ENCODE measurements at regions not wholly inside any gene's neighbourhood (a gene's known extent, or its start where the extent isn't known, plus 50 kb on each side); places are given as distances from the start of the nearest gene placed in this dataset.
"Not testable (repeated sequence)": the region's sequence is repeated elsewhere in the genome, so short reads cannot be mapped to it uniquely, and the experiment has no call there.

DNA sequence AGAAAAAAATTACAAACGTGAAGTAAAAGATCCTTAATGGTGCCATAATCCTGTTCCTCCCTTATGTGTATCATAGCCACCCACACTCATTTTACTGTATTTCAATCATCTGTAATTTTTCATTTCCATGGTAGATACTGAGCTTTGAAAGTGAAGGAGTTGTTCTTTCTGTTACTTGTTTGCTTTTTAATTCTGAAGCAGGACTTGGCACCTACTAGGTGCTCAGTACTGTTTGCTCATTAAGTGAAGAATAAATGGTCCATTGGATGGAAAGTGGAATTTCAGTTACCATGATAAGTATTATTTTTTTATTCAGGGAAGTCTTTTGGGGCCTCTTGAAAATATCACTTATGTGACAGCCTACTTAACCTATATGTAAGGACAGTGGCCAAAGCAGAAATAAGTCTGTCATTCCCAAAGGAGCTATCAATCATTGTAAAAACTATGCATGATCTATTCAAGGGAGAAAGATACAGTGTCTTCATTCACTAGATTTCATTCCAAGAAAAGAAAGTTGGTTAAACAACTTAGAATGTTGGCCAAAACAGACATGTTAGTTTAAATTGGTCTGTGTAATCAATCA is 1244.4 kb upstream of the SEL1L start:
- Histone ChIP-seq H3K27me3 (ENCODE audit: control insufficient read depth, insufficient read depth, low read length) (no peaks in the 10 kb centered on the region), H3K4me1 (ENCODE audit: control insufficient read depth, insufficient read depth, low read length) (no peaks in the 10 kb centered on the region), H3K9me3 (ENCODE audit: control insufficient read depth, low read depth, low read length) (no peaks in the 10 kb centered on the region), H3K4me3 (ENCODE audit: low read length) (no peak overlapping the region), H3K36me3 (ENCODE audit: control insufficient read depth, insufficient read depth, low read length) (no peaks in the 10 kb centered on the region), H3K27ac (ENCODE audit: low read length) (no peak overlapping the region)
- WGBS (ENCODE audit: insufficient coverage, low lambda C conversion rate) = 88% methylated on average over 1 of the region's 1 CpG
- no peak for DNase-seq

DNA sequence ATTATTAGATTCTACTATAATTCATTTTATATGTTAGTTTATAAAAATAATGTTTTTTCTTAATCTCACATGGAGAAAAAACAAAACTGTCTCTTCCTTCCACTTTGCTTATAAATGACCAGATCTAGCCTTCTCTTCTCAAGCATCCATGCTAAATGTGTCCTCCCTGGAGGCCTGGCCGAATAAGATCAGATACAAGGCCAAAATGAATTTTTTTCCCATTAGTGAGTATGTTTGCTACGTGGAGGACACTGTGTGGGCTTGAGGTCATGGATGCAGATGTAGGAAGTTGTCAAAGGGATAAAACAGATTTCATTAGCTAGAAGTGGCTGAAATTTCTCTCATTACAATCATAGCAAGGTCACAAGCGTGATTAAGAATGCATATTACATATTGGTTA is 1244.9 kb upstream of the SEL1L start:
- no peaks in the 10 kb centered on the region for H3K4me1 ChIP-seq (ENCODE audit: control insufficient read depth, insufficient read depth, low read length)
- no peaks in the 10 kb centered on the region for H3K27me3 ChIP-seq (ENCODE audit: control insufficient read depth, insufficient read depth, low read length)
- no peak for DNase-seq
- no peaks in the 10 kb centered on the region for H3K36me3 ChIP-seq (ENCODE audit: control insufficient read depth, insufficient read depth, low read length)
- no peaks in the 10 kb centered on the region for H3K9me3 ChIP-seq (ENCODE audit: control insufficient read depth, low read depth, low read length)
- H3K27ac ChIP-seq (ENCODE audit: low read length) = no peak overlapping the region
- no CpG with 5 or more reads among the region's 3 CpGs for WGBS (ENCODE audit: insufficient coverage, low lambda C conversion rate)
- no peak overlapping the region for H3K4me3 ChIP-seq (ENCODE audit: low read length)

DNA sequence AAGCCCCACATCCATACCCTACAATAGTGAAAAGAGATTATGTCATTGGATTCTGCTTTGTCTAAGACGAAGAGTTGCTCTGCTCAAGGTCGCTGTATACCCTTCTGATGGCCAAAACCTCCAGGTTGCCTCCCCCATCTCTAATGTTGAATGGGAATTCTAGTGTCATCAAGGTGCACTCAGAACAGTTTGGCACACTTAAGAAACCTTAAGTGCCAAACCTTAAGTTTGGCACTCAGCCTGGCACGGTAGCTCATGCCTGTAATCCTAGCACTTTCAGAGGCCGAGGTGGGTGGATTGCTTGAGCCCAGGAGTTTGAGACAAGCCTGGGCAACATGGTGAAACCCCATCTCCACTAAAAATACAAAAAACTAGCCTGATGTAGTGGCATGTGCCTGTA is 1245.6 kb upstream of the SEL1L start:
- H3K36me3 ChIP-seq (ENCODE audit: control insufficient read depth, insufficient read depth, low read length) = no peaks in the 10 kb centered on the region
- no peaks in the 10 kb centered on the region for H3K4me1 ChIP-seq (ENCODE audit: control insufficient read depth, insufficient read depth, low read length)
- no peaks in the 10 kb centered on the region for H3K27me3 ChIP-seq (ENCODE audit: control insufficient read depth, insufficient read depth, low read length)
- no peak overlapping the region for H3K27ac ChIP-seq (ENCODE audit: low read length)
- no peak for DNase-seq
- H3K4me3 ChIP-seq (ENCODE audit: low read length) = no peak overlapping the region
- whole genome bisulfite sequencing (ENCODE audit: insufficient coverage, low lambda C conversion rate) = no CpG with 5 or more reads among the region's 4 CpGs
- H3K9me3 ChIP-seq (ENCODE audit: control insufficient read depth, low read depth, low read length) = no peaks in the 10 kb centered on the region

DNA sequence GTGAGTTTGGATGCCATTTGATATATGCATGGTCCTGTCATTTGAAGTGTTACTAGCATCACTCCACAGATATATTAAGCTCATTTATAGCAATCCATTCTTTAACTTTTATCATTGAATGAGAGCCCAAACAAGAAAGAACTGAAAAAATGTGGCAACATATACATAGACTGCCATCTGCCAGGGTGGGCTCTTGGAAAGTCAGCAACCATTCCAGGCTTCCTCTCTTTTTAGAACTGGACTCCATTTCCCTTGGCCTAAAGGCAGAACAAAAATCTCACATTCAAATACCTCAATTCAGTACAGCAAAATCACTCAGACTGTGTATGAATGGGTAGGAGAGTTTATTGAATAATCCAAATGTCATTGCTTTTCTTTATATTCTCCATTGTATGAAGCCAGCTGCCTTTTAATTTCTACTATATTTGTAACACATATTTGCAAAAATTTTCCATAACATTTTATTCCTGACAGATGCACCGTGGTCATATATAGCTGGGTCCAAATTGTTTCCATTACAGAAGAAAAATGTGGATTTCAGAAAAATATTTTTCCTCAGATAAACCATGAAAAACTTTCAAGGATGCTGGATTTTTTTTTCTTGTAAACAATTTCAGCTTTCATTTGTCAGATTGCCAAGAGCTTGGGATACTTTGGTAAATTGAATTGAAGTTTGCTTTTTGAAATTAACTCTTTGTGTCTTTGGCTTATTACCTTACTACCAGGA is 1252.3 kb upstream of the SEL1L start:
- H3K4me1 ChIP-seq (ENCODE audit: control insufficient read depth, insufficient read depth, low read length) = no peaks in the 10 kb centered on the region
- no peak overlapping the region for H3K27ac ChIP-seq (ENCODE audit: low read length)
- no peak for DNase-seq
- H3K36me3 ChIP-seq (ENCODE audit: control insufficient read depth, insufficient read depth, low read length) = no peaks in the 10 kb centered on the region
- WGBS (ENCODE audit: insufficient coverage, low lambda C conversion rate) = 67% methylated on average over 1 of the region's 1 CpG
- H3K27me3 ChIP-seq (ENCODE audit: control insufficient read depth, insufficient read depth, low read length) = no peaks in the 10 kb centered on the region
- H3K9me3 ChIP-seq (ENCODE audit: control insufficient read depth, low read depth, low read length) = no peaks in the 10 kb centered on the region
- H3K4me3 ChIP-seq (ENCODE audit: low read length) = no peak overlapping the region

DNA sequence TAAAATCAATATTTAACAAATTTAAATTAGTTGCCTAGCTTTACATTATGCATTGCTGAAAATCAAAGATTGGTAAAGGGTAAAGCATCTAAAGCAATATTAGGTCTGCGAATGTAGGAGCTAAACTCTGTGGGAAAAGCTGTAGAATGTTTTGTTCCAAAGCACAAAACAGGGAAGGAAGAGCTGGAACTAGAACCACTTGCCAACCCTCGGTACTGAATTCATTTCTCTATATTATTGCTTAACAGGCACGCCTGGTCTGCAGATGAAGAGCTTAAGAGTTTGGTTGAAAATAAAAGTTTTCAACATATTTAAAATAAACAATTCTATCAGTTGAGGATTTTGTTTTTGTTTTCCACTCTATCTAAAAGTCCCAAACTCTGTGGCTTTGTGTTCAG is 1252.8 kb upstream of the SEL1L start:
- no peaks in the 10 kb centered on the region for H3K36me3 ChIP-seq (ENCODE audit: control insufficient read depth, insufficient read depth, low read length)
- H3K27me3 ChIP-seq (ENCODE audit: control insufficient read depth, insufficient read depth, low read length) = no peaks in the 10 kb centered on the region
- no peak for DNase-seq
- no peaks in the 10 kb centered on the region for H3K9me3 ChIP-seq (ENCODE audit: control insufficient read depth, low read depth, low read length)
- H3K4me1 ChIP-seq (ENCODE audit: control insufficient read depth, insufficient read depth, low read length) = no peaks in the 10 kb centered on the region
- H3K27ac ChIP-seq (ENCODE audit: low read length) = no peak overlapping the region
- H3K4me3 ChIP-seq (ENCODE audit: low read length) = no peak overlapping the region
- no CpG with 5 or more reads among the region's 3 CpGs for WGBS (ENCODE audit: insufficient coverage, low lambda C conversion rate)

DNA sequence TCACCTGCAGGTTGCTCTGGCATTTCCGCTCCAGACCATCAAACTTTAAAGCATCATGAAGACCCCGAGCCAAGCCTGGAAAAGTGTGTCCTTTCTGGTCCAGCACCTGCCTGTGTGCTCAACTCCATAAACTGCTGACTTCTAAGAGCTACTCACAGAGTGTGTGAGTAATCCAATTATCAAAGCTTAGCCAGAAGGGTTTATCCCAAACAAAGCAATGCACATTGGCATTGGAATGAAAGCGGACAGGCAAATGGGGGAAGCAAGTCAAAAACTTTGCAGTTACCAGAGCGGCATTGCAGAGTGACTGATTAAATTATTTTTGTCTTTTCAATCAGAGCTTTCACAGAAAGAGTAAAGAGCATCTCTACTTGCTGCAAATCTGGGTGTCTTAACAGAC is 1262.4 kb upstream of the SEL1L start:
- no peak for DNase-seq
- no peaks in the 10 kb centered on the region for H3K27me3 ChIP-seq (ENCODE audit: control insufficient read depth, insufficient read depth, low read length)
- H3K4me1 ChIP-seq (ENCODE audit: control insufficient read depth, insufficient read depth, low read length) = no peaks in the 10 kb centered on the region
- no peaks in the 10 kb centered on the region for H3K9me3 ChIP-seq (ENCODE audit: control insufficient read depth, low read depth, low read length)
- no peak overlapping the region for H3K4me3 ChIP-seq (ENCODE audit: low read length)
- no peak overlapping the region for H3K27ac ChIP-seq (ENCODE audit: low read length)
- no peaks in the 10 kb centered on the region for H3K36me3 ChIP-seq (ENCODE audit: control insufficient read depth, insufficient read depth, low read length)
- WGBS (ENCODE audit: insufficient coverage, low lambda C conversion rate) = no CpG with 5 or more reads among the region's 4 CpGs

DNA sequence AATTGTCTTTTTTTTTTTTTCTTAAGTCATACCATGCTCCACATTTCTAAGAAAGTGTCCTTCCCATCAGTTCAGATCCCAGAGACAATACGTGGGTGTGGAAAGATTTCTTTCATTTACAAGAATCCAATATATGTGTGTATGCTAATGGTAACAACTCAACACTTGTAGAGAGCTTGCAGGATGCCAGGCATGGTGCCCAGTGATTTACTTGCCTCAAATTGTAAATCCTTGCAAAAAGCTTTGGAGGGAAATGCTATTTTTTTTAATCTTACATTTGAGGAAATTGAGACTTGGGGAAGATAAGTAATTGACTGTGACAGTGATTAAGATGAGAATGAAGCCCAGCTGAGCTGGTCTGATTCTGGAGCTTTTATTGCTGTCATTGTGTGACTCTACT is 1264.6 kb upstream of the SEL1L start:
- H3K27ac ChIP-seq (ENCODE audit: low read length) = no peak overlapping the region
- no CpG with 5 or more reads among the region's 1 CpG for WGBS (ENCODE audit: insufficient coverage, low lambda C conversion rate)
- no peak for DNase-seq
- no peak overlapping the region for H3K4me3 ChIP-seq (ENCODE audit: low read length)
- H3K4me1 ChIP-seq (ENCODE audit: control insufficient read depth, insufficient read depth, low read length) = no peaks in the 10 kb centered on the region
- H3K9me3 ChIP-seq (ENCODE audit: control insufficient read depth, low read depth, low read length) = no peaks in the 10 kb centered on the region
- no peaks in the 10 kb centered on the region for H3K36me3 ChIP-seq (ENCODE audit: control insufficient read depth, insufficient read depth, low read length)
- H3K27me3 ChIP-seq (ENCODE audit: control insufficient read depth, insufficient read depth, low read length) = no peaks in the 10 kb centered on the region

DNA sequence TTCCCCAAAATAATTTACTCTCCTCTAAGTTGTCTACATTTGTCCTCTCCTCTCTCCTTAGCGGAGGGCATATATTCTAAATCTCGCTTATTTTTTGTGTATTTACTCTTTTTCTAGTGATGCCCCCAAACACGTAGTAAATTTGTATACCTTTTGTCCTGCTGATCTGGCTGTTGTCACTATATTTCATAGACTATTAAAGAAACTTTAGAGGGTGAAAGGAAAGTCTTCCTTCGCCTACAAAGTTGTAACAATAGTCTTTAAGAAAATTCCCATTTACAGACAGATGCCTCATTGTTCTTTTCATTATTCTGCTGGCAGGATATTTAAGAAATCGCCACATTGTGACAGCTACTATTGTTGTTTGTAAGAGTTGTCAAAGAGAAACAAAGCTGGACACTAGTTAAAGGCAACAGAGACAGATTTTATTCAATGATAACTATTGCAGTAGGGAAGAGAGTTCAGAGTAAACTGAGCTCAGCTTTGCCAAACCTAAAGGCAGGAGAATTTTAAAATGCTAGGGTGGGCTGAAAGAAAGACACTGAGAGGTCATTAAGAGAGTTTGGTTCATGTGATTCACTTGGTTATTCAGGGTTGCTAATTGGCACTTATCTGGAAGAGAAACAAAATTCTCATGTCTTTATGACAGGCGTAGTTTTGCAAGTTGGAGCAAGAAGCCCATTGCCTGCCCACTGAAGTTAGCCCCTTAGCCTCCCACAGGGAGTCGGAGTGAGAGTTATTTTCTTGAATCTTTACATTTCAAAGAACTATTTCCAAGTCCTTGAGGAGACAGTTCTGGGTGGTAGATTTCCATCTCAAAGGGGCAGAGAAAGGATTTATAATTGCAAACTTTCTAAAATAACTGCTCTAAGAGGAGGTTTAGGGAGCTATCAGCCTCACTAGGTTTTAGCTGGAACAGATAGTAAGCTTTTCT is 1272.5 kb upstream of the SEL1L start:
- no peaks in the 10 kb centered on the region for H3K9me3 ChIP-seq (ENCODE audit: control insufficient read depth, low read depth, low read length)
- H3K27ac ChIP-seq (ENCODE audit: low read length) = no peak overlapping the region
- no peaks in the 10 kb centered on the region for H3K27me3 ChIP-seq (ENCODE audit: control insufficient read depth, insufficient read depth, low read length)
- H3K4me3 ChIP-seq (ENCODE audit: low read length) = no peak overlapping the region
- 61% methylated on average over 3 of the region's 7 CpGs for WGBS (ENCODE audit: insufficient coverage, low lambda C conversion rate)
- H3K4me1 ChIP-seq (ENCODE audit: control insufficient read depth, insufficient read depth, low read length) = no peaks in the 10 kb centered on the region
- DNase-seq = no peak
- no peaks in the 10 kb centered on the region for H3K36me3 ChIP-seq (ENCODE audit: control insufficient read depth, insufficient read depth, low read length)

DNA sequence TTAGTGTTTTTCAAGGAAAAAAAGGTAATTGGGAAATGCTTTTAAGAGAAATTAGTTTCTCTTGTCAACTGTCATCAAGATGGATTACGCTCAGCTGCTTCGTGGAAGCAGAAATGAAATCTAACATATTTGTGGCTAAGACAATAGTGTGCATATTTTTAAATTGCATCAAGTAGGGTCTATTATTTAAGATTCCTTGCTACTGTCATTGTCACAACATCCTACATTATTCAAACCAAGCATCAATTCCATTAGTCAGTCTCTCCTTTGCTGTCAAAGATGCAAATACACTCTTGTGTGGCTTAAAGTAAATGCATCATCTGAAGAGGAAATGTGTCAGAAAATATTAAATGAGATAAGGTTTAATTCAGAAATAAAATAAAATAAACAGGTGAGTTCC is 1277.6 kb upstream of the SEL1L start:
- H3K4me3 ChIP-seq (ENCODE audit: low read length) = no peak overlapping the region
- WGBS (ENCODE audit: insufficient coverage, low lambda C conversion rate) = 80% methylated on average over 2 of the region's 2 CpGs

DNA sequence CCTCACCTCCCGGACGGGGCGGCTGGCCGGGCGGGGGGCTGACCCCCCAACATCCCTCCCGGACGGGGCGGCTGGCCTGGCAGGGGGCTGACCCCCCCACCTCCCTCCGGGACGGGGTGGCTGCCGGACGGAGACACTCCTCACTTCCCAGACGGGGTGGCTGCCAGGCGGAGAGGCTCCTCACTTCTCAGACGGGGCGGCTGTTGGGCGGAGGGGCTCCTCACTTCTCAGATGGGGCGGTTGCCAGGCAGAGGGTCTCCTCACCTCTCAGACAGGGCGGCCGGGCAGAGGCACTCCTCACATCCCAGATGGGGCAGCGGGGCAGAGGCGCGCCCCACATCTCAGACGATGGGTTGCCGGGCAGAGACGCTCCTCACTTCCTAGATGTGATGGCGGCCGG is 1280.7 kb upstream of the SEL1L start:
- not testable (repeated sequence) for DNase-seq; H3K27me3 ChIP-seq (ENCODE audit: control insufficient read depth, insufficient read depth, low read length); H3K4me1 ChIP-seq (ENCODE audit: control insufficient read depth, insufficient read depth, low read length); H3K9me3 ChIP-seq (ENCODE audit: control insufficient read depth, low read depth, low read length); H3K4me3 ChIP-seq (ENCODE audit: low read length); H3K27ac ChIP-seq (ENCODE audit: low read length); H3K36me3 ChIP-seq (ENCODE audit: control insufficient read depth, insufficient read depth, low read length)
- WGBS (ENCODE audit: insufficient coverage, low lambda C conversion rate) = no CpG with 5 or more reads among the region's 28 CpGs

More for the DNA sequence above, 1277.6 kb upstream of the SEL1L start:
- H3K4me1 ChIP-seq (ENCODE audit: control insufficient read depth, insufficient read depth, low read length) = no peaks in the 10 kb centered on the region
- no peak for DNase-seq
- no peak overlapping the region for H3K27ac ChIP-seq (ENCODE audit: low read length)
- no peaks in the 10 kb centered on the region for H3K27me3 ChIP-seq (ENCODE audit: control insufficient read depth, insufficient read depth, low read length)
- no peaks in the 10 kb centered on the region for H3K36me3 ChIP-seq (ENCODE audit: control insufficient read depth, insufficient read depth, low read length)
- H3K9me3 ChIP-seq (ENCODE audit: control insufficient read depth, low read depth, low read length) = peaks cover 3% of the 10 kb centered on the region
